ENCODE measurements at regions not wholly inside any gene's neighbourhood (a gene's known extent, or its start where the extent isn't known, plus 50 kb on each side); places are given as distances from the start of the nearest gene placed in this dataset.

DNA sequence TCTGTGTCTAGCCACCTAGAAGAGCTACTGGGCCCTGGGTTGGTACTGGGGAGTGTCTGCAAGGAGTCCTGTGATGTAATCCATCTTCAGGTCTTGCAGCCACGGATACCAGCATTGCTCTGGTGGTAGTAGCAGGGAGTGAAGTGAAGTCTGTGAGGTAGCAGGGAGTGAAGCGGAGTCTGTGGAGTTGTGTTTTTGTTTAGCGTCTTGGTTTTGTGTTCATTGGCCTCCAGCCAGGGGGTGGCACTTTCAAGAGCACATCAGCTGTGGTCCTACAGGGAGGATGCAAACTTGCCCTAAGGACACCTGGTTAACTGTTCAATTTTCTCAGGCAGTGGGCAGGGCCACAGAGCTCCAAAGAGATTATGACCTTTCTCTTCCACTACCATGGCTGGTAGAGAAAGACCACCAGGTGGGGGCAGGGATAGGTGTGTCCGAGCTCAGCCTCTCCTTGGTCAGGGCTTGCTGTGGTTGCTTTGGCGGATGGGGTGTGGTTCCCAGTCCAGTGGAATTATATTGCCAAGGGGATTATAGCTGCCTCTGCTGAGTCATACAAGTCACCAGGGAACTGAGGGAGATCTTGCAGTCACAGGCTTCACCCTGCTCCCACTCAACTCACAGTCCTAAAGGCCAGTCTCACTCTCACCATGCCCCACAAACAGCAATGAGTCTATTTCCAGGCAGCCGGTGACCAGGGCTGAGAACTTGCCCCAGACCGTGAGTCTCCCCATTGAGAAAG is 424.7 kb downstream of the ZBBX start:
- H3K4me2 ChIP-seq (ENCODE audit: insufficient read depth, low read length): no peak overlapping the region
- no TSS peak for BruUV-seq (replicated peaks)

More for the DNA sequence above, 424.7 kb downstream of the ZBBX start:
- H4K20me1 ChIP-seq (replicated peaks; ENCODE audit: control insufficient read depth, insufficient read depth, low read length): no peaks in the 10 kb centered on the region
- TF ChIP-seq NCOA1 (IDR thresholded peaks at IDR 0.05; ENCODE audit: low read depth) (no peak), POLR2AphosphoS5 (IDR thresholded peaks at IDR 0.05; ENCODE audit: control insufficient read depth, insufficient read depth, low read depth, low read length) (no peak), NEUROD1 (IDR thresholded peaks at IDR 0.05; ENCODE audit: borderline replicate concordance, low read depth, low read length, partially characterized antibody) (no peak), HNRNPK (IDR thresholded peaks at IDR 0.05; ENCODE audit: low read depth, low read length, poor library complexity, severe bottlenecking) (no peak), TAL1 (IDR thresholded peaks at IDR 0.05) (no peak), HNRNPL (IDR thresholded peaks at IDR 0.05; ENCODE audit: low read depth, low read length) (no peak), PTRF (tag; IDR thresholded peaks at IDR 0.05) (no peak), ZBTB7A (IDR thresholded peaks at IDR 0.05; ENCODE audit: borderline replicate concordance, control insufficient read depth, low read depth, low read length) (no peak), KDM5B (IDR thresholded peaks at IDR 0.05; ENCODE audit: insufficient replicate concordance, low read depth, low read length) (no peak), CHAMP1 (IDR thresholded peaks at IDR 0.05) (no peak), BRD4 (IDR thresholded peaks at IDR 0.05) (no peak), SMARCA4 (IDR thresholded peaks at IDR 0.05) (no peak), TGIF2 (CRISPR knock-in tag; IDR thresholded peaks at IDR 0.05) (no peak), RAD51 (IDR thresholded peaks at IDR 0.05; ENCODE audit: borderline replicate concordance, low read depth) (no peak), ZNF140 (CRISPR knock-in tag; IDR thresholded peaks at IDR 0.05) (no peak)
- TF ChIP-seq, protein P1, sequence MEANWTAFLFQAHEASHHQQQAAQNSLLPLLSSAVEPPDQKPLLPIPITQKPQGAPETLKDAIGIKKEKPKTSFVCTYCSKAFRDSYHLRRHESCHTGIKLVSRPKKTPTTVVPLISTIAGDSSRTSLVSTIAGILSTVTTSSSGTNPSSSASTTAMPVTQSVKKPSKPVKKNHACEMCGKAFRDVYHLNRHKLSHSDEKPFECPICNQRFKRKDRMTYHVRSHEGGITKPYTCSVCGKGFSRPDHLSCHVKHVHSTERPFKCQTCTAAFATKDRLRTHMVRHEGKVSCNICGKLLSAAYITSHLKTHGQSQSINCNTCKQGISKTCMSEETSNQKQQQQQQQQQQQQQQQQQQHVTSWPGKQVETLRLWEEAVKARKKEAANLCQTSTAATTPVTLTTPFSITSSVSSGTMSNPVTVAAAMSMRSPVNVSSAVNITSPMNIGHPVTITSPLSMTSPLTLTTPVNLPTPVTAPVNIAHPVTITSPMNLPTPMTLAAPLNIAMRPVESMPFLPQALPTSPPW (CRISPR knock-in tag; IDR thresholded peaks at IDR 0.05): no peak
- H3K36me3 ChIP-seq (ENCODE audit: control insufficient read depth, insufficient read depth, low read length): no peaks in the 10 kb centered on the region
- H3K9me1 ChIP-seq (ENCODE audit: control insufficient read depth, insufficient read depth, low read length): no peaks in the 10 kb centered on the region
- 7% methylated on average over 7 of the region's 7 CpGs for WGBS (ENCODE audit: insufficient coverage, low coverage, missing lambda C conversion rate)
- POLR2A ChIA-PET: no interaction called here
- H3K27ac ChIP-seq (ENCODE audit: extremely low read depth, low read depth, low read length): no peak overlapping the region
- H3K4me3 ChIP-seq: no peak overlapping the region
- intact Hi-C loops (cut with micrococcal nuclease) (no loop called here), in situ Hi-C loops (cut with MboI) (no loop called here)
- H3K9me3 ChIP-seq (replicated peaks; ENCODE audit: control insufficient read depth, insufficient read depth, low read depth, low read length): peaks cover 2% of the 10 kb centered on the region; the same call in 1 of the 2 replicates
- H3K79me2 ChIP-seq (ENCODE audit: control insufficient read depth, insufficient read depth, low read length): no peaks in the 10 kb centered on the region
- no peak overlapping the region for H3K9ac ChIP-seq (ENCODE audit: insufficient read depth in 1 of 2, low read depth in 2 of 2, low read length in 2 of 2)
- H3K27me3 ChIP-seq (ENCODE audit: control insufficient read depth in 2 of 2, insufficient read depth in 2 of 2, low read length in 2 of 2): no peaks in the 10 kb centered on the region
- CTCF ChIA-PET (ENCODE audit: low intra/inter-chr PET ratio): no interaction called here
- no peak for FAIRE-seq
- no peak for DNase-seq (ENCODE audit: extremely low read depth in 1 of 4, low spot score in 3 of 4)
- no peak for ATAC-seq
- H2AFZ ChIP-seq (ENCODE audit: low read depth, low read length): no peak overlapping the region
- no peaks in the 10 kb centered on the region for H3K4me1 ChIP-seq (replicated peaks in 1 of 2; ENCODE audit: control insufficient read depth in 2 of 2, insufficient read depth in 2 of 2, low read length in 2 of 2)

Data from K562 (cell line).